ENCODE measurements at regions not wholly inside any gene's neighbourhood (a gene's known extent, or its start where the extent isn't known, plus 50 kb on each side); places are given as distances from the start of the nearest gene placed in this dataset.

GRCh38 chr5:6107675-6108539 lies 270.4 kb downstream of the MED10 start:
- H3K27me3 ChIP-seq (ENCODE audit: insufficient read depth, low read length), result no peaks in the 10 kb centered on the region
- no peaks in the 10 kb centered on the region for H3K79me2 ChIP-seq (ENCODE audit: insufficient read depth, low read length)
- H3K4me3 Mint-ChIP-seq (ENCODE audit: unreplicated experiment), result no peak overlapping the region
- H3K27ac Mint-ChIP-seq (ENCODE audit: unreplicated experiment), result no peak overlapping the region
- H3K36me3 ChIP-seq (ENCODE audit: insufficient read depth, low read length), result no peaks in the 10 kb centered on the region
- H3K9ac ChIP-seq (ENCODE audit: low read length), result no peak overlapping the region
- no peaks in the 10 kb centered on the region for H3K4me1 ChIP-seq (ENCODE audit: insufficient read depth, low read length)
- FAIRE-seq (no peak), DNase-seq (ENCODE audit: low read depth) (no peak)
- H3K4me1 Mint-ChIP-seq (ENCODE audit: low read depth, unreplicated experiment), result no peaks in the 10 kb centered on the region
- TF ChIP-seq EZH2 (IDR thresholded peaks at IDR 0.05; ENCODE audit: insufficient read depth, low read length), result no peak
- no peak for TF ChIP-seq CTCF (IDR thresholded peaks at IDR 0.05; ENCODE audit: insufficient read depth, low read depth, low read length)
- H3K4me2 ChIP-seq (ENCODE audit: low read length), result no peak overlapping the region
- H3K27me3 Mint-ChIP-seq (ENCODE audit: low read depth, unreplicated experiment), result peaks cover 18% of the 10 kb centered on the region
- H4K20me1 ChIP-seq (ENCODE audit: insufficient read depth, low read length), result no peaks in the 10 kb centered on the region
- H3K27ac ChIP-seq (ENCODE audit: low read depth, low read length), result no peak overlapping the region
- peaks cover 8% of the 10 kb centered on the region for H3K9me3 ChIP-seq (ENCODE audit: insufficient read depth, low read depth, low read length)
- H3K4me3 ChIP-seq (ENCODE audit: insufficient read depth, low read depth, low read length), result no peak overlapping the region
- H2AFZ ChIP-seq (ENCODE audit: low read depth, low read length), result no peak overlapping the region
- no peaks in the 10 kb centered on the region for H3K9me3 Mint-ChIP-seq (ENCODE audit: unreplicated experiment)
- H3K36me3 Mint-ChIP-seq (ENCODE audit: low read depth, unreplicated experiment), result no peaks in the 10 kb centered on the region

- H3K27ac ChIP-seq (ENCODE audit: low read depth, low read length), result no peak overlapping the region
- Mint-ChIP-seq H3K27me3 (ENCODE audit: low read depth, unreplicated experiment) (peaks cover 18% of the 10 kb centered on the region), H3K9me3 (ENCODE audit: unreplicated experiment) (no peaks in the 10 kb centered on the region), H3K36me3 (ENCODE audit: low read depth, unreplicated experiment) (no peaks in the 10 kb centered on the region), H3K4me1 (ENCODE audit: low read depth, unreplicated experiment) (no peaks in the 10 kb centered on the region), H3K27ac (ENCODE audit: unreplicated experiment) (no peak overlapping the region), H3K4me3 (ENCODE audit: unreplicated experiment) (no peak overlapping the region)
- H3K4me3 ChIP-seq (ENCODE audit: insufficient read depth, low read depth, low read length), result no peak overlapping the region
- H2AFZ ChIP-seq (ENCODE audit: low read depth, low read length), result no peak overlapping the region
- no peak overlapping the region for H3K4me2 ChIP-seq (ENCODE audit: low read length)
- H3K36me3 ChIP-seq (ENCODE audit: insufficient read depth, low read length), result no peaks in the 10 kb centered on the region
- no peaks in the 10 kb centered on the region for H3K79me2 ChIP-seq (ENCODE audit: insufficient read depth, low read length)
- no peaks in the 10 kb centered on the region for H3K27me3 ChIP-seq (ENCODE audit: insufficient read depth, low read length)
- peaks cover 8% of the 10 kb centered on the region for H3K9me3 ChIP-seq (ENCODE audit: insufficient read depth, low read depth, low read length)
- no peaks in the 10 kb centered on the region for H4K20me1 ChIP-seq (ENCODE audit: insufficient read depth, low read length)
- FAIRE-seq (no peak), DNase-seq (ENCODE audit: low read depth) (no peak)
- no peak overlapping the region for H3K9ac ChIP-seq (ENCODE audit: low read length)
- no peak for TF ChIP-seq CTCF (IDR thresholded peaks at IDR 0.05; ENCODE audit: insufficient read depth, low read depth, low read length)
- no peak for TF ChIP-seq EZH2 (IDR thresholded peaks at IDR 0.05; ENCODE audit: insufficient read depth, low read length)
- H3K4me1 ChIP-seq (ENCODE audit: insufficient read depth, low read length), result no peaks in the 10 kb centered on the region
Observed at GRCh38 chr5:6106756-6107155, 271.6 kb downstream of the MED10 start.

GRCh38 chr5:6105320-6105719 lies 273.0 kb downstream of the MED10 start:
- TF ChIP-seq EZH2 (IDR thresholded peaks at IDR 0.05; ENCODE audit: insufficient read depth, low read length) (no peak), CTCF (IDR thresholded peaks at IDR 0.05; ENCODE audit: insufficient read depth, low read depth, low read length) (no peak)
- H3K9ac ChIP-seq (ENCODE audit: low read length), result no peak overlapping the region
- H3K79me2 ChIP-seq (ENCODE audit: insufficient read depth, low read length), result no peaks in the 10 kb centered on the region
- Mint-ChIP-seq H3K4me3 (ENCODE audit: unreplicated experiment) (no peak overlapping the region), H3K27me3 (ENCODE audit: low read depth, unreplicated experiment) (peaks cover 12% of the 10 kb centered on the region), H3K4me1 (ENCODE audit: low read depth, unreplicated experiment) (no peaks in the 10 kb centered on the region), H3K36me3 (ENCODE audit: low read depth, unreplicated experiment) (no peaks in the 10 kb centered on the region), H3K9me3 (ENCODE audit: unreplicated experiment) (no peaks in the 10 kb centered on the region), H3K27ac (ENCODE audit: unreplicated experiment) (no peak overlapping the region)
- no peak for DNase-seq (ENCODE audit: low read depth)
- no peaks in the 10 kb centered on the region for H3K36me3 ChIP-seq (ENCODE audit: insufficient read depth, low read length)
- H3K4me1 ChIP-seq (ENCODE audit: insufficient read depth, low read length), result no peaks in the 10 kb centered on the region
- no peak overlapping the region for H2AFZ ChIP-seq (ENCODE audit: low read depth, low read length)
- H3K9me3 ChIP-seq (ENCODE audit: insufficient read depth, low read depth, low read length), result peaks cover 8% of the 10 kb centered on the region
- H3K27ac ChIP-seq (ENCODE audit: low read depth, low read length), result no peak overlapping the region
- no peaks in the 10 kb centered on the region for H3K27me3 ChIP-seq (ENCODE audit: insufficient read depth, low read length)
- no peak overlapping the region for H3K4me2 ChIP-seq (ENCODE audit: low read length)
- no peaks in the 10 kb centered on the region for H4K20me1 ChIP-seq (ENCODE audit: insufficient read depth, low read length)
- FAIRE-seq, result no peak
- H3K4me3 ChIP-seq (ENCODE audit: insufficient read depth, low read depth, low read length), result no peak overlapping the region
